Activated T-cell treated with anti-CD3 and anti-CD28 coated beads for 24 hours (primary cell): ENCODE measurements at regions not wholly inside any gene's neighbourhood (a gene's known extent, or its start where the extent isn't known, plus 50 kb on each side); places are given as distances from the start of the nearest gene placed in this dataset.

ENCODE experiments used
- DNase-seq: peaks from one replicate; pipeline ENCODE4 v3.0.0-alpha.2; 2020; ENCODE audit warnings: low read depth

GRCh38 chr13:80126389-80127068 is 214.4 kb downstream of the SPRY2 start:
- DNase-seq, result no peak

GRCh38 chr13:80123945-80124344 is 217.0 kb downstream of the SPRY2 start:
- DNase-seq, result no peak

DNA sequence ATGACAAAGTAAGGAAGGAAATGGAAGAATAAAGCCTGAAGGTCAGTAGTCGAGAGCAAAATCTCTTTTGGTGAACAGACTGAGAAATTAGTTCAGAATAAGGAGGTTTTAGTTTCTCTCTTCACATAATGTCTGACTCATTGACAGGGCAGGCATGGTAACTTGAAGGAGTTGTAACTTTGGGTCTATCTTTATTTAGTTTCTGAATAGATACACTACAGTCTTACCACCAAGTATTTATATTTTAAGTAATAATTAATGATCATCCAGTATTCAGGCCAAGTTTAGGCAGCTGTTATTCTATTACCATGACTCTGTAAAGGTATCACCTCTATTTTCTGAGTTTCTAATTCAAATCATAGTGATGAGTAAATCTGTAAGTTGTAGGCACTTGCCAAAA is 219.9 kb downstream of the SPRY2 start:
- no peak for DNase-seq

DNA sequence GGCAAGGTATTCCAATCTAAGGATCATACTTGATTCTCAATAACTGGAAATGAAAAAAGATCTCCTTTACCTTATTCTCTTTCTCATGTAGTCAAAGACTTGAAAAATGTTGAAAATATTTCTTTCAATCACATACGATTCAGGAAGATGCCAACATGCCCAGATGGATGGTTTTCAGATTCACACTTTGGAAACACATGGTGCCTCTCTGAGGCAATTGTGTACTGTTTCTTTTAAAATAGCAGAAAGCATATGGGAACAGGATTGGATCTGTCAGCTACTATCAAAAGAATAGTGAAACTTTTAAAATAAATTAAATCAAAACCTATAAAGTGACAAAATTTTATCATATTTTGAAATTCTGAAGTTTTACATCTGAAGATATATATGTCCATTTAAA is 222.4 kb downstream of the SPRY2 start:
- DNase-seq, result no peak

DNA sequence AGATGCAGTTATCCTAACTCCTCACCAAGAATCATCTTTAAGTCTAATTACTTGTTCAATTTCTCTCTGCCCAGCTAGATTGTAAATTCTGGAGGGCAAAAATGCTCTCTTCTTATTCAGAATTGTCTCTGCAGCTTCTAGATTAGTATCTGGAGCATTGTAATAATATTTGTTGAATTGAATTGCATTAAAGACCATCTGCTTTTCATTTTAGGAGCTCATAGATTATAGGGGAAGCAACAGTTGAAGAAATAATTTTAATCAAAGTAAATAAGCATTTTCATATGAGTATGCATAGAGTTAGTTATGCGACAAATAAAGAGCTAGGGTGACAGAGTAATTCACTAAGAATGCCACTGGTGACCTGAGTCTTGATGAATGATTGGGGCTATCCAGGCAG is 222.8 kb downstream of the SPRY2 start:
- DNase-seq, result no peak

DNA sequence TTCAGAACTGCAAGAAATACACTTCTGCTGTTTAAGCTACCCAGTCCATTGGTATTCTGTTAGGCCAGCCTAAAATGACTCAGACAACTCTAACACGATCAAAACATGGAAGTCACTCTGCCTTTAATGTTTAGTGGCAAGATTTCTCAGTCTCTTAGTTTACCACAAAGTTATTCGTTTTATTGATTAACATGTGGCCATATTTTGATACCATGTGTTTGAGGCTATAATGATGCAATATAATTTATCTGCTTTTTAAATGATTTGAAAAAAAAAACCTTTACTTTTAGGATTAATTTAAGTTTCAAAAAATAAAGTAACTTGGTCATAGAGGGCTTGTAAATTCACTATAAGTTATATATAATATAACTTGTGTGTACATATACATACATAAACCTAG is 223.4 kb downstream of the SPRY2 start:
- no peak for DNase-seq

- DNase-seq, result no peak
Observed at GRCh38 chr13:80116107-80116506, 224.8 kb downstream of the SPRY2 start.

DNA sequence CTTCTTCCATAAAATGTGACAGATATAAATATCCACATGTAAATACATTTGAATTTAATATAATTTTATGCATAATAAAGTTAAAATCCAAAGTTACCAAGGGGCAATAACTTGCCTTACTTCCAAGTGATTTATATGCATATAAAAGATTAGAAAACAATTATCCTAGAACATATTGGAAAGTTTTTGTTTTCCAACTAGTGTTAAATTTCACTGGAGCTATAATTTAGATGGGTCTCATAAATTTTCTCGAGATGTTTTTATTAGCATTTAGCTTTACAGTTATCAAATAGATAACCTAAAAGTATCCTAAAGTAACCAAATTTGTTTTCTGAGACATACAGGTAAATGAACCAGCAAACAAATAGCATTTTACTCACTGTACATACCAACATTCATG is 225.3 kb downstream of the SPRY2 start:
- DNase-seq, result no peak

DNA sequence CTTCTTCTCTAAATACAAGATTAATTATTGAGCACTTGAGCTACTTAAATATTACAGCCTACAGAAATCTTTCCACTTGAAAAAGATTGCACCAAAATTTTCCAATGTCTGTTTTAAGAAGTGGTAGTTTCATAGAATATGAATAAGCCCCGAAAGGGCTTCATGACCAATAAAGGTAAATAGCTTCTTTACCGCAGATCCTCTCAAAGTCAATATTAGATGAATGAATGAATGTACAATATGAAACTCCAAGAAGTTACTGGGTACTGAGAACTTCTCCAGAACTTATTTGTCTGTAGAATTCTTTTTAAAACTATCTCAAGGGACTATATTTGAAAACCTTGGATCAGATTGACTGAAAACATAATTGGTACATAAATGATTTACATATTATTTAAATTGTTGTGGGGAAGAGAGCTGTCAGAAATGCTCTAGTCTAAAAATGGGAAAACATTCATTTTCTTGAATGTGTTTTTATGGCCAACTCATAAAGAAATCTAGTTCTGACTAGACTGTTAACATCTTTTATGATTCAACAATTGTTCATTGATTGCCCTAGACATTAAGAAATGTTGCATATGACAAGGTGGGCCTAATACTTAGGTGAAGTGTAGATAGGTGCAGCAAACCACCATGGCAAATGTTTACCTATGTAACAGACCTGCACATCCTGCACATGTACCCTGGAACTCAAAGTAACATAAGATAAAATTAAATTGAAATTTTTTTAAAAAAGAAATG is 227.0 kb downstream of the SPRY2 start:
- no peak for DNase-seq

DNA sequence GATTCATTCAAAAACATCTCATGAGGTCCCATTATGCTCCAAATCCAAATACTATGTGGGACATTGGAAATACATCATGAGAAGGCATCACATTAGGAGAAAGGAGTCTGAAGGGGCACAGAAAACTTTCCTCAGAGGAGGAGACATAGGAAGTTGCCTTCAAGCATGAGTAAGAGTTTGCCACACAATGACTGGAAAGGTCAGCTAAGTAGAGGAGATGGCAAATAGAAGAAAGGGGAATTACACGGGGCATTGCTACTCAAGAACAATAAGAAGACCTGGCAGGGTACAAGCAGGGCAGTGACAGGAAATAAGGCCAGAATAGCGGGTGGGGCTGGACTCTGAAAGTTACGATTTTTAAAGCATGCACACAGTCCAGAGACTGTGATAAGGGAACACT is 231.6 kb downstream of the SPRY2 start:
- DNase-seq, result no peak

- no peak for DNase-seq
Observed at GRCh38 chr13:80105350-80105749, 235.6 kb downstream of the SPRY2 start.

DNA sequence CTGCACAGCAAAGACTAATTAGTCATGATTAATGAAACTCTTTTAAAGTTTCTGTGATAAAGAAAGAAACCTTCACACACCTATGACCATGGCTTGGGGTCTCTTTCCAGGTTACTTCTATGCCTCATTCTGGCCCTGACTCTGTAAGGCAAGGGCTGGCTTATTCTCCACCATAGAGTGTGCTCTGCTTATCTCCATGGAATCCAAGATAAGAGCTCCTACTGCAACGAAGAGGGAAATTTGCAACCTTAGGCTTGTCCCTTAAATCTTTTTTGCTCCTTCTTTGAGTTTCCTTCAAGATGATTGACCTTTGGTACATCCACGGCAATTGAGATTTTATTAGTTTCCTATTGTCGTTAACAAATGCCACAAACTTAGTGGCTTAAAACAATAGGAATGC is 239.9 kb downstream of the SPRY2 start:
- DNase-seq, result no peak

GRCh38 chr13:80100636-80101035 is 240.3 kb downstream of the SPRY2 start:
- DNase-seq, result no peak

DNA sequence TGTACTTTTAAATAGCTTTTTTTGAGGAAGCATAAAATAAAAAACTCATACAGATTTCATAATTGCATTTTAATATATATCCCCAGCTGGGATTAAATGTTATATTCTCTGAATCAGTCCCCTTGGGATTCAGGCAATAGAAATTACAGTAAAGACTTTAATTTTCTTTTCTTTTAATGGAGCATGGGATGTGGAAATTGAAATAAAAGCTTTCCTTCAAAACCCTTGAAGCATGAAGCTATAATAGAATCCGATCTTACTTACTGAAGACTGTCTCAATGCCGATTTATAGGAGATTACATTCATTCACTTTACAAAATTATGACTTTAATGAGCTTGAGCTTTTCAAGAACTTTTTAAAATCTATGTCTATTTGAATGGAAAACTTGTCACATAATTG is 243.4 kb downstream of the SPRY2 start:
- DNase-seq, result no peak

- DNase-seq, result no peak
Observed at GRCh38 chr13:80096383-80096782, 244.5 kb downstream of the SPRY2 start.

DNA sequence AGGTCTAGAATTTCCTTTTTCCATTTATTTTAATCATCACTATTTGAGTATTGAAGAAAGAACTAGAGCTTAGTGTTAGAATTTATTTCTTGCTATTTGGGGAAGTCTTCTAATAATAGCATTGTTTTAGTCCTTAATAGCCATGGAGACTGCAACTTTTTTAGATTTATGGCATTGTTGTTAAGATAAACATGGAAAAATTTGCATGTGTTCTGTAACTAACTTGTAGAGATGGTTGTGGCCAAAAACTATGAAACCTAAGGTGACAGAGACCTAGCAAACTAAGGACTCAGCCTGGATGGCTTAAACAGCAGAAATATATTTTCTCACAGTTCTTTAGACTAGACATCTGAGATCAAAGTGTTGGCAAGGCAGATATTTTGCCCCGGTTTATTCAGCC is 246.4 kb downstream of the SPRY2 start:
- DNase-seq, result no peak

- DNase-seq, result no peak
Observed at GRCh38 chr13:80093888-80094287, 247.0 kb downstream of the SPRY2 start.

GRCh38 chr13:80086304-80086721 is 254.6 kb downstream of the SPRY2 start:
- DNase-seq, result no peak

DNA sequence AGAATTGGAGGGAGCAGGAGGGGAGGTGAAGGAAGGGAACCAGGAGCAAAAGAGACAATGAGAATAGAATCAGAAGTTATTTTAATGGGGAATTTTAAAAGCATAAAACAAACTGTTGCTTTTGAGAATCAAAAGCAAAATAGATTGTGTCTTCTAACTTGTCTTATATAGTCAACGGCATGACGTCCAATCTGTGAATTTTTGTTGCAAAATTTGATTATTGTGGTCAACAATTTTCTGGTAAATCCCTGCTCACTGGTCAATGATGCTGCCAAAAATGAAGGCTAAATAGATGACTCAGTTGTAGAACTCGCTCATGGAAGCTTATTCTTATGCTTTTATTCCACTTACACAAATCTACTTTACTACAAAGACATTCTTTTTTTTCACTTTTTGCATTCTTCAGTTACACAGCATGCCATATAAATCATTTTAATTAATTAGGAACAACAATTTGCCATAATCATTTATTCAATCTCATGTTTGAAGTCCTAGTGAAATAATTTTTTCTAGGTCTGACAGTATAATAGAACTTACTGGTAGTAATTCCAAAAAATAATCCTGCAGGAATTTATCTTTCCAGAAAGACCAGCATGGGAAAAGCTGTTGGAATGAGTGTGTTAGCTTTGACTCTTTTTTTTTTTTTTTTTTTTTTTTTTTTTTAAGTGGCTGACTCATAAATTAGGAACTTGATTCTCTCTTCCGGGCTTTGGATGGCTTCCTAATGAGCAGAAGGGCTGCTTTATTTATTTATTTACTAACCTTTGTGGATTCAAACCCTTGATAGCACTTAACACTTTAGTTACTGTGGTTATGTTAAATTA is 256.9 kb downstream of the SPRY2 start:
- DNase-seq, result no peak

GRCh38 chr13:80083081-80083852 is 257.7 kb downstream of the SPRY2 start:
- no peak for DNase-seq

- DNase-seq, result no peak
Observed at GRCh38 chr13:80082396-80083080, 258.4 kb downstream of the SPRY2 start.

DNA sequence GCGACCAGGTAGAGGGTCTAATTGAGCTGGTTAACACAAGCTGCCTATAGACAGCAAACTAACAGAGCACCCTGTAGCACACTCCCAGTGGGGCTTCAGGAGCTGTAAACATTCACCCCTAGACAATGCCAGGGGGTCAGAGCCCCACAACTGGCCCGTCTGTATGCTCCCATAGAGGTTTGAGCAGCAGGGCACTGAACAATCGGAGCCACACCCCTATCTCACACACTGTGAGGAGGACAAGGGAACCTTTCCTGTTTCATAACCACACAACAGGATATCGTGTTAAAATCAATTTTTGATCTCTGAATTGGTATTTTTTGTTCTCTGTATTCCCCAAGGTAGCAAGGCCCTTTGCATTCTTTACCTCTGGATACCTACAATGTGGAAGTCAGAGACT is 266.1 kb downstream of the SPRY2 start:
- no peak for DNase-seq
